ENCODE measurements at regions not wholly inside any gene's neighbourhood (a gene's known extent, or its start where the extent isn't known, plus 50 kb on each side); places are given as distances from the start of the nearest gene placed in this dataset.

- POLR2A ChIA-PET, result no interaction called here
- DNase-seq (ENCODE audit: low read depth, low spot score), result no peak
- Histone ChIP-seq H3K4me3 (ENCODE audit: low read depth, low read length) (no peak overlapping the region), H3K27ac (ENCODE audit: low read depth, low read length) (no peak overlapping the region), H3K9me3 (ENCODE audit: control insufficient read depth, insufficient read depth, low read length) (peaks cover 11% of the 10 kb centered on the region; the same call in 1 of the 2 replicates), H3K27me3 (ENCODE audit: control insufficient read depth, insufficient read depth, low read length) (no peaks in the 10 kb centered on the region)
- TF ChIP-seq CTCF (IDR thresholded peaks at IDR 0.05; ENCODE audit: low read depth, low read length), result no peak
- CTCF ChIA-PET, result no interaction called here
These were observed 299.2 kb downstream of the TOX3 start for GRCh38 chr16:52247737-52248136.

- POLR2A ChIA-PET, result no interaction called here
- TF ChIP-seq CTCF (IDR thresholded peaks at IDR 0.05; ENCODE audit: low read depth, low read length), result no peak
- H3K4me3 ChIP-seq (ENCODE audit: low read depth, low read length), result no peak overlapping the region
- H3K27me3 ChIP-seq (ENCODE audit: control insufficient read depth, insufficient read depth, low read length), result no peaks in the 10 kb centered on the region
- CTCF ChIA-PET, result no interaction called here
- H3K9me3 ChIP-seq (ENCODE audit: control insufficient read depth, insufficient read depth, low read length), result peaks cover 7% of the 10 kb centered on the region
- DNase-seq (ENCODE audit: low read depth, low spot score), result no peak
- no peak overlapping the region for H3K27ac ChIP-seq (ENCODE audit: low read depth, low read length)
These were observed 308.2 kb downstream of the TOX3 start for GRCh38 chr16:52238710-52239109.

GRCh38 chr16:52237823-52238222, 309.1 kb downstream of the TOX3 start:
- Histone ChIP-seq H3K9me3 (ENCODE audit: control insufficient read depth, insufficient read depth, low read length) (peaks cover 4% of the 10 kb centered on the region; the same call in 1 of the 2 replicates), H3K27ac (ENCODE audit: low read depth, low read length) (no peak overlapping the region), H3K4me3 (ENCODE audit: low read depth, low read length) (no peak overlapping the region), H3K27me3 (ENCODE audit: control insufficient read depth, insufficient read depth, low read length) (no peaks in the 10 kb centered on the region)
- no peak for TF ChIP-seq CTCF (IDR thresholded peaks at IDR 0.05; ENCODE audit: low read depth, low read length)
- POLR2A ChIA-PET, result no interaction called here
- no peak for DNase-seq (ENCODE audit: low read depth, low spot score)
- CTCF ChIA-PET, result no interaction called here

GRCh38 chr16:52235186-52235585, 311.8 kb downstream of the TOX3 start:
- Histone ChIP-seq H3K4me3 (ENCODE audit: low read depth, low read length) (no peak overlapping the region), H3K9me3 (ENCODE audit: control insufficient read depth, insufficient read depth, low read length) (peaks cover 4% of the 10 kb centered on the region; the same call in 1 of the 2 replicates), H3K27me3 (ENCODE audit: control insufficient read depth, insufficient read depth, low read length) (no peaks in the 10 kb centered on the region), H3K27ac (ENCODE audit: low read depth, low read length) (no peak overlapping the region)
- POLR2A ChIA-PET, result no interaction called here
- DNase-seq (ENCODE audit: low read depth, low spot score), result no peak
- TF ChIP-seq CTCF (IDR thresholded peaks at IDR 0.05; ENCODE audit: low read depth, low read length), result no peak
- CTCF ChIA-PET, result no interaction called here

GRCh38 chr16:52234626-52235025, 312.3 kb downstream of the TOX3 start:
- no peak for TF ChIP-seq CTCF (IDR thresholded peaks at IDR 0.05; ENCODE audit: low read depth, low read length)
- Histone ChIP-seq H3K4me3 (ENCODE audit: low read depth, low read length) (no peak overlapping the region), H3K27me3 (ENCODE audit: control insufficient read depth, insufficient read depth, low read length) (no peaks in the 10 kb centered on the region), H3K9me3 (ENCODE audit: control insufficient read depth, insufficient read depth, low read length) (peaks cover 4% of the 10 kb centered on the region; the same call in 1 of the 2 replicates), H3K27ac (ENCODE audit: low read depth, low read length) (no peak overlapping the region)
- CTCF ChIA-PET, result no interaction called here
- POLR2A ChIA-PET, result no interaction called here
- no peak for DNase-seq (ENCODE audit: low read depth, low spot score)
